ENCODE measurements at regions not wholly inside any gene's neighbourhood (a gene's known extent, or its start where the extent isn't known, plus 50 kb on each side); places are given as distances from the start of the nearest gene placed in this dataset.

DNA sequence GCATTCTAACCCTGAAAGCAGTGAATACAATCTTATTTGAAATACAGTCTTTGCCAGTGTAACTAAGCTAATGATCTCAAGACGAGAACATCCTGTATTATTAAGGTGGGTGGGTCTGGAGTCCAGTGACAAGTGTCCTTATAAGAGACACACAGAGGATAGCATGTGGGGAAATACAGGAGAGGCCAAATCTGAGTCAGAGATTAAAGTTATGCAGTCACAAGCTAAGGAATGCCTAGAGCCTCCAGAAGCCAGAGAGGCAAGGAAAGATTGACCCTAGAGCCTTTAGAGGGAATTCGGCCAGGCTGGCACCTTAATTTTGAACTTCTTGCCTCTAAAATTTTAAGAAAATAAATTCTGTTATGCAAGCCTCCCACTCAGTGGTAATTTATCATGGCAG, 87.5 kb upstream of the HGF start:
- no peak overlapping the region for H2AFZ ChIP-seq (ENCODE audit: low read length)
- no peaks in the 10 kb centered on the region for H4K20me1 ChIP-seq (ENCODE audit: insufficient read depth, low read length)
- TF ChIP-seq, protein P1, sequence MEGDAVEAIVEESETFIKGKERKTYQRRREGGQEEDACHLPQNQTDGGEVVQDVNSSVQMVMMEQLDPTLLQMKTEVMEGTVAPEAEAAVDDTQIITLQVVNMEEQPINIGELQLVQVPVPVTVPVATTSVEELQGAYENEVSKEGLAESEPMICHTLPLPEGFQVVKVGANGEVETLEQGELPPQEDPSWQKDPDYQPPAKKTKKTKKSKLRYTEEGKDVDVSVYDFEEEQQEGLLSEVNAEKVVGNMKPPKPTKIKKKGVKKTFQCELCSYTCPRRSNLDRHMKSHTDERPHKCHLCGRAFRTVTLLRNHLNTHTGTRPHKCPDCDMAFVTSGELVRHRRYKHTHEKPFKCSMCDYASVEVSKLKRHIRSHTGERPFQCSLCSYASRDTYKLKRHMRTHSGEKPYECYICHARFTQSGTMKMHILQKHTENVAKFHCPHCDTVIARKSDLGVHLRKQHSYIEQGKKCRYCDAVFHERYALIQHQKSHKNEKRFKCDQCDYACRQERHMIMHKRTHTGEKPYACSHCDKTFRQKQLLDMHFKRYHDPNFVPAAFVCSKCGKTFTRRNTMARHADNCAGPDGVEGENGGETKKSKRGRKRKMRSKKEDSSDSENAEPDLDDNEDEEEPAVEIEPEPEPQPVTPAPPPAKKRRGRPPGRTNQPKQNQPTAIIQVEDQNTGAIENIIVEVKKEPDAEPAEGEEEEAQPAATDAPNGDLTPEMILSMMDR (IDR thresholded peaks at IDR 0.05; ENCODE audit: extremely low read depth, low read depth, low read length), result no peak
- no peak overlapping the region for H3K4me3 ChIP-seq (ENCODE audit: insufficient read depth, low read length)
- no peak for DNase-seq (ENCODE audit: insufficient read length, low spot score, missing footprints)
- no peaks in the 10 kb centered on the region for H3K9me3 ChIP-seq (ENCODE audit: low read depth, low read length)
- peaks cover 3% of the 10 kb centered on the region for H3K4me1 ChIP-seq (ENCODE audit: insufficient read depth, low read length)
- H3K27ac ChIP-seq (ENCODE audit: low read depth, low read length), result no peak overlapping the region
- H3K4me2 ChIP-seq (ENCODE audit: insufficient read depth, low read length), result no peak overlapping the region
- no peaks in the 10 kb centered on the region for H3K27me3 ChIP-seq (ENCODE audit: insufficient read depth, low read length)
- no peaks in the 10 kb centered on the region for H3K79me2 ChIP-seq (ENCODE audit: insufficient read depth, low read length)
- H3K36me3 ChIP-seq (ENCODE audit: insufficient read depth, low read length), result no peaks in the 10 kb centered on the region

DNA sequence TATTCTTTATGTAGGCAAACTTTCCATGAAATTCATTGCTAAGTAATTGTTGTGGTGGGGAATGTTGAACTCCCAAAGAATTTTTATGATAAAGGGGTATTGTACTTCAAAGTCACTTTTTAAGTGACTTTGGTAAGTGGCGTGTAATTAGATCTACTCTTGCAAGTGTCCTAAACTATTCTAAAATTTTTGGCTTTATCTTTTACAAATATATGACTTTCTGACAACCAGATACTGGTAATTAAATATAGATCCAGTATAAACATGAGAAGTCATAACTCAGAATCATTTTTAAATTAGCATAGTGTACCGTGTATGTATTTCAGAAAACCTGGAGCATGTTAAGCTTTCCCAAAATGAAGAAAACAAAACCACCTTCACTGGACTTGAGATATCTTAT, 84.7 kb upstream of the HGF start:
- Histone ChIP-seq H3K4me3 (ENCODE audit: insufficient read depth, low read length) (no peak overlapping the region), H2AFZ (ENCODE audit: low read length) (no peak overlapping the region), H3K27ac (ENCODE audit: low read depth, low read length) (no peak overlapping the region), H3K9me3 (ENCODE audit: low read depth, low read length) (no peaks in the 10 kb centered on the region), H3K4me2 (ENCODE audit: insufficient read depth, low read length) (no peak overlapping the region), H4K20me1 (ENCODE audit: insufficient read depth, low read length) (no peaks in the 10 kb centered on the region), H3K4me1 (ENCODE audit: insufficient read depth, low read length) (peaks cover 3% of the 10 kb centered on the region), H3K79me2 (ENCODE audit: insufficient read depth, low read length) (no peaks in the 10 kb centered on the region), H3K36me3 (ENCODE audit: insufficient read depth, low read length) (no peaks in the 10 kb centered on the region), H3K27me3 (ENCODE audit: insufficient read depth, low read length) (no peaks in the 10 kb centered on the region)
- DNase-seq (ENCODE audit: insufficient read length, low spot score, missing footprints), result no peak
- TF ChIP-seq, protein P1 (IDR thresholded peaks at IDR 0.05; ENCODE audit: extremely low read depth, low read depth, low read length), result no peak

DNA sequence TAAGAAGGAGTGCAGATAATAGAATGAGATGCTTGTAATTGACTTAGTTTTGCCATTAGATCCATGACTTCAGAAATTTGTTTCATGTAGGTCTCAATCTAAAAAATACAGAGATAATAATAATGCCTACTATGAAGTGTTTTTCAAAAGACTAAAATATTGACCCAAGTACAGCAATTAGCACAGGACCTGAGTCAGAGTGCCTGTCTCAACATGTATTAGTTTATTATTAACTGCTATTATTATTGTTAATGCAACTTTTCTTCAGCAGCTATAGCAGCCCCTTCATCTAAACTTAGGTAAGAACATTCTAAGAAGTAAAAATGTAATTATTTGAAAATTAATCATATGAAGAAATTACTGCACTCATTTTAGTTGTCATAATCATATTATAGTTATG, 82.9 kb upstream of the HGF start:
- Histone ChIP-seq H3K79me2 (ENCODE audit: insufficient read depth, low read length) (no peaks in the 10 kb centered on the region), H3K9me3 (ENCODE audit: low read depth, low read length) (no peaks in the 10 kb centered on the region), H2AFZ (ENCODE audit: low read length) (no peak overlapping the region), H3K27me3 (ENCODE audit: insufficient read depth, low read length) (no peaks in the 10 kb centered on the region), H3K27ac (ENCODE audit: low read depth, low read length) (no peak overlapping the region), H3K4me2 (ENCODE audit: insufficient read depth, low read length) (no peak overlapping the region), H3K36me3 (ENCODE audit: insufficient read depth, low read length) (no peaks in the 10 kb centered on the region), H4K20me1 (ENCODE audit: insufficient read depth, low read length) (no peaks in the 10 kb centered on the region), H3K4me1 (ENCODE audit: insufficient read depth, low read length) (peaks cover 3% of the 10 kb centered on the region), H3K4me3 (ENCODE audit: insufficient read depth, low read length) (no peak overlapping the region)
- DNase-seq (ENCODE audit: insufficient read length, low spot score, missing footprints), result no peak
- TF ChIP-seq, protein P1 (IDR thresholded peaks at IDR 0.05; ENCODE audit: extremely low read depth, low read depth, low read length), result no peak

DNA sequence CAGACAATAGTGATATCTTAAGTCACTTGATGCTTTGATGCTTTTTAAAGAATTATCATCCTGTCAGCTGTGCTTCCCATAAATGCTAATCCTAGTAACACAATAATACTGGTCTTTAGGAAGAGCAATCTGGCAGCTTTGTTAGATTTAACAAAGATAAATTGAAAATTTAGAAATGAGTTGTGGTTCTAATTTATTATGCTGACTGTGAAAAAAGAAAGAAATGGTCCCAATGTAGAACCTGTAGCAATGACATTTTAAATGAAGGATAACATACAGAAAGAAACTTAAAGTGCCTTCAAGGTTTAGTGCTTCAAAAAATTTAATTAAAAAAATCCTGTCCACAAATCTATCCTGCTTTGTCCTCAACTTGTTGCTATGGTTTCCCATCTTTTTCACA, 81.6 kb upstream of the HGF start:
- Histone ChIP-seq H3K4me3 (ENCODE audit: insufficient read depth, low read length) (no peak overlapping the region), H3K4me1 (ENCODE audit: insufficient read depth, low read length) (peaks cover 4% of the 10 kb centered on the region), H3K36me3 (ENCODE audit: insufficient read depth, low read length) (no peaks in the 10 kb centered on the region), H3K79me2 (ENCODE audit: insufficient read depth, low read length) (no peaks in the 10 kb centered on the region), H3K4me2 (ENCODE audit: insufficient read depth, low read length) (no peak overlapping the region), H3K9me3 (ENCODE audit: low read depth, low read length) (no peaks in the 10 kb centered on the region), H3K27ac (ENCODE audit: low read depth, low read length) (no peak overlapping the region), H4K20me1 (ENCODE audit: insufficient read depth, low read length) (no peaks in the 10 kb centered on the region), H2AFZ (ENCODE audit: low read length) (no peak overlapping the region), H3K27me3 (ENCODE audit: insufficient read depth, low read length) (no peaks in the 10 kb centered on the region)
- TF ChIP-seq, protein P1 (IDR thresholded peaks at IDR 0.05; ENCODE audit: extremely low read depth, low read depth, low read length), result no peak
- DNase-seq (ENCODE audit: insufficient read length, low spot score, missing footprints), result no peak

Measured in osteoblast (primary cell).